ENCODE measurements at regions not wholly inside any gene's neighbourhood (a gene's known extent, or its start where the extent isn't known, plus 50 kb on each side); places are given as distances from the start of the nearest gene placed in this dataset.

DNA sequence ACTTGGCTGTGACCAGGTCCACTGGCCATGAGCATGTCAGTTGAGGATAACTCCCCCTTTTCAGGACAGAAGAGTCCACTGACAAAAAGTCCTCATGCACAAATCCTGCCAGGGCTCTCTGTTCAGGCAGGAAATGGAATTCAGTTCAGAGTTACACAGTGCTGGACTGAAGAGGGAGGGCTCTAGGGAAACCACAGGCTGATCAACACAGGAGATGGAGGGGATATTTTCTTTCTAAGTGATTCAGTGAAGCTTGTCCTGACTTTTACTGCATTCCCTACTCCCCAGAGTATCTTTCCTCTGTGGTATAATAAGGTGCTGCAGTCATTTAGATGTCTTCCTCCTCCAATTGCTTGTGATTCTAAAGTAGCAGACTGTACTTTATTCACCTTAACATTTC is 335.5 kb upstream of the IGFBP7 start:
- TF ChIP-seq POLR2A (IDR thresholded peaks at IDR 0.05; ENCODE audit: low read length) (no peak), GATA1 (IDR thresholded peaks at IDR 0.05; ENCODE audit: low read depth, low read length) (no peak)
